Fibroblast of the aortic adventitia (primary cell): ENCODE measurements at regions not wholly inside any gene's neighbourhood (a gene's known extent, or its start where the extent isn't known, plus 50 kb on each side); places are given as distances from the start of the nearest gene placed in this dataset.

Source experiments
- DNase-seq: peaks from one replicate; pipeline ENCODE4 v3.0.0-alpha.2; 2010; ENCODE audit warnings: low read depth
- H3K4me3 ChIP-seq: 2 replicates; pipeline ENCODE4 v1.5.1; 2011; ENCODE audit warnings: low read depth, mild to moderate bottlenecking, control low read depth, low read length, moderate library complexity
- CTCF ChIP-seq: IDR thresholded peaks from 2 replicates; pipeline ENCODE4 v1.5.1; 2011; ENCODE audit warnings: mild to moderate bottlenecking, low read length, control low read depth, inconsistent platforms; ENCODE audit not compliant: insufficient read depth

- no peak for DNase-seq
- no peak overlapping the region for H3K4me3 ChIP-seq
- no peak for TF ChIP-seq CTCF
These were observed 276.5 kb upstream of the NECTIN3 start for GRCh38 chr3:110795163-110795562.

GRCh38 chr3:110799271-110799670, 272.3 kb upstream of the NECTIN3 start:
- H3K4me3 ChIP-seq, result no peak overlapping the region
- no peak for TF ChIP-seq CTCF
- DNase-seq, result peak; percentile 3

GRCh38 chr3:110804856-110805255, 266.8 kb upstream of the NECTIN3 start:
- TF ChIP-seq CTCF, result no peak
- no peak for DNase-seq
- no peak overlapping the region for H3K4me3 ChIP-seq

- DNase-seq, result no peak
These were observed 264.7 kb upstream of the NECTIN3 start for GRCh38 chr3:110806924-110807323.

GRCh38 chr3:110808630-110809029, 263.0 kb upstream of the NECTIN3 start:
- H3K4me3 ChIP-seq, result no peak overlapping the region
- no peak for DNase-seq
- no peak for TF ChIP-seq CTCF

More at GRCh38 chr3:110806924-110807323, 264.7 kb upstream of the NECTIN3 start:
- H3K4me3 ChIP-seq, result no peak overlapping the region
- no peak for TF ChIP-seq CTCF

- DNase-seq, result peak; percentile 59
- H3K4me3 ChIP-seq, result no peak overlapping the region
- TF ChIP-seq CTCF, result no peak
These were observed 261.3 kb upstream of the NECTIN3 start for GRCh38 chr3:110810356-110810755.

- peak; percentile 22 for DNase-seq
- TF ChIP-seq CTCF, result no peak
- no peak overlapping the region for H3K4me3 ChIP-seq
These were observed 260.6 kb upstream of the NECTIN3 start for GRCh38 chr3:110811050-110811449.
